ENCODE measurements at regions not wholly inside any gene's neighbourhood (a gene's known extent, or its start where the extent isn't known, plus 50 kb on each side); places are given as distances from the start of the nearest gene placed in this dataset.

GRCh38 chr13:54445865-54446264, 1417.3 kb downstream of the OLFM4 start:
- Mint-ChIP-seq H3K36me3 (ENCODE audit: insufficient read depth, unreplicated experiment) (no peaks in the 10 kb centered on the region), H3K27ac (ENCODE audit: low read depth, unreplicated experiment) (no peak overlapping the region), H3K4me1 (ENCODE audit: insufficient read depth, unreplicated experiment) (no peaks in the 10 kb centered on the region), H3K9me3 (ENCODE audit: unreplicated experiment) (no peaks in the 10 kb centered on the region), H3K27me3 (ENCODE audit: insufficient read depth, unreplicated experiment) (no peaks in the 10 kb centered on the region), H3K4me3 (ENCODE audit: unreplicated experiment) (no peak overlapping the region)
- intact Hi-C loops (cut with micrococcal nuclease), result no loop called here
- no TSS peak for BruUV-seq (replicated peaks)
- no peak for TF ChIP-seq CTCF (IDR thresholded peaks at IDR 0.05; ENCODE audit: unreplicated experiment)
- POLR2A ChIA-PET, result no interaction called here
- CTCF ChIA-PET, result no interaction called here
- no peak for DNase-seq (ENCODE audit: unreplicated experiment)

GRCh38 chr13:54449922-54450321, 1421.3 kb downstream of the OLFM4 start:
- H3K27ac Mint-ChIP-seq (ENCODE audit: low read depth, unreplicated experiment), result no peak overlapping the region
- no peaks in the 10 kb centered on the region for H3K9me3 Mint-ChIP-seq (ENCODE audit: unreplicated experiment)
- no peaks in the 10 kb centered on the region for H3K27me3 Mint-ChIP-seq (ENCODE audit: insufficient read depth, unreplicated experiment)
- intact Hi-C loops (cut with micrococcal nuclease), result loop anchor here (2.0 kb wide), 1 partner anchor 795 kb away; no protein-coding TSS in a partner anchor
- CTCF ChIA-PET, result interaction anchor here (0.7 to 1.2 kb wide), 2 partner anchors 46 to 284 kb away, joined by 3 to 5 read pairs; no protein-coding TSS in a partner anchor
- POLR2A ChIA-PET, result interaction anchor here (0.6 kb wide), 1 partner anchor 1115 kb away, joined by 3 read pairs; no protein-coding TSS in a partner anchor
- BruUV-seq (replicated peaks), result no TSS peak
- no peak overlapping the region for H3K4me3 Mint-ChIP-seq (ENCODE audit: unreplicated experiment)
- peak; percentile 25 for TF ChIP-seq CTCF (IDR thresholded peaks at IDR 0.05; ENCODE audit: unreplicated experiment)
- H3K4me1 Mint-ChIP-seq (ENCODE audit: insufficient read depth, unreplicated experiment), result no peaks in the 10 kb centered on the region
- DNase-seq (ENCODE audit: unreplicated experiment), result peak; percentile 1
- no peaks in the 10 kb centered on the region for H3K36me3 Mint-ChIP-seq (ENCODE audit: insufficient read depth, unreplicated experiment)

- no peak for TF ChIP-seq CTCF (IDR thresholded peaks at IDR 0.05; ENCODE audit: unreplicated experiment)
- Mint-ChIP-seq H3K4me1 (ENCODE audit: insufficient read depth, unreplicated experiment) (no peaks in the 10 kb centered on the region), H3K9me3 (ENCODE audit: unreplicated experiment) (no peaks in the 10 kb centered on the region), H3K27ac (ENCODE audit: low read depth, unreplicated experiment) (no peak overlapping the region), H3K27me3 (ENCODE audit: insufficient read depth, unreplicated experiment) (no peaks in the 10 kb centered on the region), H3K36me3 (ENCODE audit: insufficient read depth, unreplicated experiment) (no peaks in the 10 kb centered on the region), H3K4me3 (ENCODE audit: unreplicated experiment) (no peak overlapping the region)
- BruUV-seq (replicated peaks), result no TSS peak
- ChIA-PET CTCF (interaction anchor here (0.6 kb wide), 1 partner anchor 290 kb away, joined by 3 read pairs; no protein-coding TSS in a partner anchor), POLR2A (no interaction called here)
- intact Hi-C loops (cut with micrococcal nuclease), result no loop called here
- no peak for DNase-seq (ENCODE audit: unreplicated experiment)
Observed at GRCh38 chr13:54484166-54484565, 1455.6 kb downstream of the OLFM4 start.

- Mint-ChIP-seq H3K27ac (ENCODE audit: low read depth, unreplicated experiment) (no peak overlapping the region), H3K27me3 (ENCODE audit: insufficient read depth, unreplicated experiment) (no peaks in the 10 kb centered on the region), H3K36me3 (ENCODE audit: insufficient read depth, unreplicated experiment) (no peaks in the 10 kb centered on the region), H3K9me3 (ENCODE audit: unreplicated experiment) (no peaks in the 10 kb centered on the region), H3K4me3 (ENCODE audit: unreplicated experiment) (no peak overlapping the region), H3K4me1 (ENCODE audit: insufficient read depth, unreplicated experiment) (no peaks in the 10 kb centered on the region)
- BruUV-seq (replicated peaks), result no TSS peak
- TF ChIP-seq CTCF (IDR thresholded peaks at IDR 0.05; ENCODE audit: unreplicated experiment), result no peak
- peak; percentile 0 for DNase-seq (ENCODE audit: unreplicated experiment)
- intact Hi-C loops (cut with micrococcal nuclease), result no loop called here
- POLR2A ChIA-PET, result no interaction called here
- CTCF ChIA-PET, result no interaction called here
Observed at GRCh38 chr13:54486421-54487166, 1458.0 kb downstream of the OLFM4 start.

Data from MCF 10A (cell line).